Ammon's horn (tissue), 1 donor: ENCODE measurements at regions not wholly inside any gene's neighbourhood (a gene's known extent, or its start where the extent isn't known, plus 50 kb on each side); places are given as distances from the start of the nearest gene placed in this dataset.
"Not testable (repeated sequence)": the region's sequence is repeated elsewhere in the genome, so short reads cannot be mapped to it uniquely, and the experiment has no call there.

Experiments
- DNase-seq: peaks from one replicate; pipeline ENCODE4 v3.0.0-alpha.2; 2016; ENCODE audit warnings: low spot score

GRCh38 chr13:58619396-58620113 lies 988.0 kb downstream of the PCDH17 start:
- no peak for DNase-seq

GRCh38 chr13:58620176-58620575 lies 988.6 kb downstream of the PCDH17 start:
- DNase-seq = no peak

- DNase-seq = no peak
These were observed 994.3 kb downstream of the PCDH17 start for GRCh38 chr13:58625703-58626389.

GRCh38 chr13:58630794-58631193 lies 999.2 kb downstream of the PCDH17 start:
- DNase-seq = no peak

GRCh38 chr13:58633226-58633625 lies 1001.7 kb downstream of the PCDH17 start:
- DNase-seq = no peak

- DNase-seq = no peak
These were observed 1023.5 kb downstream of the PCDH17 start for GRCh38 chr13:58655086-58655485.

GRCh38 chr13:58660826-58661225 lies 1029.3 kb downstream of the PCDH17 start:
- DNase-seq = no peak

GRCh38 chr13:58666331-58666730 lies 1034.8 kb downstream of the PCDH17 start:
- no peak for DNase-seq

GRCh38 chr13:58667096-58667495 lies 1035.6 kb downstream of the PCDH17 start:
- no peak for DNase-seq

GRCh38 chr13:58680115-58680514 lies 1048.6 kb downstream of the PCDH17 start:
- no peak for DNase-seq

GRCh38 chr13:58682616-58683015 lies 1051.1 kb downstream of the PCDH17 start:
- DNase-seq = no peak

- DNase-seq = no peak
These were observed 1055.6 kb downstream of the PCDH17 start for GRCh38 chr13:58687148-58687547.

- no peak for DNase-seq
These were observed 1067.0 kb downstream of the PCDH17 start for GRCh38 chr13:58698531-58698930.

GRCh38 chr13:58704953-58705352 lies 1073.4 kb downstream of the PCDH17 start:
- DNase-seq = no peak

- DNase-seq = no peak
These were observed 1074.9 kb downstream of the PCDH17 start for GRCh38 chr13:58706421-58706820.

GRCh38 chr13:58712191-58712590 lies 1080.6 kb downstream of the PCDH17 start:
- DNase-seq = peak; percentile 2

- DNase-seq = not testable (repeated sequence)
These were observed 1082.5 kb downstream of the PCDH17 start for GRCh38 chr13:58714016-58714415.

GRCh38 chr13:58721273-58721672 lies 1089.7 kb downstream of the PCDH17 start:
- DNase-seq = no peak

- no peak for DNase-seq
These were observed 1096.6 kb downstream of the PCDH17 start for GRCh38 chr13:58728126-58728525.

GRCh38 chr13:58729361-58729760 lies 1097.8 kb downstream of the PCDH17 start:
- DNase-seq = no peak

GRCh38 chr13:58744686-58745085 lies 1113.1 kb downstream of the PCDH17 start:
- DNase-seq = no peak

GRCh38 chr13:58767566-58767965 lies 1136.0 kb downstream of the PCDH17 start:
- DNase-seq = no peak

- DNase-seq = no peak
These were observed 1141.8 kb downstream of the PCDH17 start for GRCh38 chr13:58773280-58773859.
